H1 (cell line): ENCODE measurements at regions not wholly inside any gene's neighbourhood (a gene's known extent, or its start where the extent isn't known, plus 50 kb on each side); places are given as distances from the start of the nearest gene placed in this dataset.
A peak's percentile ranks its signal among the peaks of the same experiment; 100 is the strongest.

Experiments
- CTCF ChIA-PET: fragments of 300-600 bp; sonication (Branson Sonifier 250); formaldehyde crosslinking; loops from one replicate; lab custom pipeline; 2021; ENCODE audit not compliant: partially characterized antibody; lab: Charles Lee
- POLR2A ChIA-PET: fragments of 300-600 bp; sonication (Branson Sonifier 250); formaldehyde crosslinking; loops from one replicate; lab custom pipeline; 2021; ENCODE audit warnings: inconsistent platforms; ENCODE audit not compliant: partially characterized antibody; lab: Charles Lee
- DNase-seq, 2 experiments: peaks; one replicate each; pipeline versions ENCODE4 v3.0.0 to v3.0.0-alpha.2; 2010 to 2022; ENCODE audit warnings: low spot score in 2 of 2, low read depth in 1 of 2, mixed read lengths in 1 of 2
- FAIRE-seq: peaks from 2 replicates; lab custom pipeline; 2011; peaks lifted over from hg19 to GRCh38; lab: Jason Lieb, UNC
- H2AFZ ChIP-seq: 2 replicates; pipeline ENCODE4 v1.8.1; 2012; ENCODE audit warnings: low read length, inconsistent platforms
- H2AK5ac ChIP-seq: 2 replicates; pipeline ENCODE4 v1.6.1; 2013; ENCODE audit warnings: low read depth, low read length
- H2BK120ac ChIP-seq: replicated peaks from 2 replicates; pipeline ENCODE3; 2013; ENCODE audit warnings: low read depth, low read length, inconsistent platforms
- H2BK12ac ChIP-seq: 2 replicates; pipeline ENCODE4 v1.6.1; 2013; ENCODE audit warnings: low read depth, low read length
- H2BK15ac ChIP-seq: 2 replicates; pipeline ENCODE4 v1.6.1; 2013; ENCODE audit warnings: low read length
- H2BK20ac ChIP-seq: 2 replicates; pipeline ENCODE4 v1.6.1; 2013; ENCODE audit warnings: low read length
- H2BK5ac ChIP-seq: 2 replicates; pipeline ENCODE4 v1.6.1; 2013; ENCODE audit warnings: low read depth, low read length
- H3K14ac ChIP-seq: 2 replicates; pipeline ENCODE4 v1.6.1; 2013; ENCODE audit warnings: inconsistent platforms; ENCODE audit not compliant: insufficient read length
- H3K18ac ChIP-seq: 2 replicates; pipeline ENCODE4 v1.6.1; 2013; ENCODE audit warnings: low read length; ENCODE audit errors: extremely low read depth
- H3K23ac ChIP-seq: 2 replicates; pipeline ENCODE4 v1.6.1; 2013; ENCODE audit warnings: inconsistent platforms; ENCODE audit not compliant: insufficient read length
- H3K23me2 ChIP-seq: 2 replicates; pipeline ENCODE4 v1.6.1; 2013; ENCODE audit warnings: low read depth, low read length
- H3K27ac ChIP-seq: 2 replicates; pipeline ENCODE4 v1.6.1; 2011; ENCODE audit warnings: low read depth, low read length, inconsistent platforms
- H3K27me3 ChIP-seq, 4 experiments: replicated peaks in 1 of 4; 1 replicate in 1 of 4; 2 replicates in 3 of 4; pipeline versions ENCODE4 v1.6.1 to v1.8.1; 2011 to 2013; ENCODE audit warnings: low read length in 3 of 4, mild to moderate bottlenecking in 3 of 4, inconsistent platforms in 2 of 4, mixed read lengths in 2 of 4, moderate library complexity in 1 of 4; ENCODE audit not compliant: control insufficient read depth in 3 of 4, insufficient read depth in 3 of 4; ENCODE audit errors: extremely low read depth in 1 of 4
- H3K36me3 ChIP-seq, 4 experiments: 2 replicates each; pipeline versions ENCODE4 v1.6.1 to v1.8.1; 2011 to 2013; ENCODE audit warnings: mild to moderate bottlenecking in 4 of 4, low read length in 3 of 4, moderate library complexity in 2 of 4, control low read depth in 1 of 4, inconsistent platforms in 1 of 4; ENCODE audit not compliant: insufficient read depth in 4 of 4, control insufficient read depth in 2 of 4
- H3K4ac ChIP-seq: replicated peaks from 2 replicates; pipeline ENCODE3; 2013; ENCODE audit warnings: low read length, low read depth, mixed read lengths, inconsistent platforms; ENCODE audit not compliant: insufficient read length
- H3K4me1 ChIP-seq, 4 experiments: replicated peaks in 1 of 4; 1 replicate in 1 of 4; 2 replicates in 3 of 4; pipeline versions ENCODE4 v1.6.1 to v1.8.1; 2011 to 2013; ENCODE audit warnings: low read length in 3 of 4, inconsistent platforms in 2 of 4, mixed read lengths in 1 of 4; ENCODE audit not compliant: insufficient read depth in 4 of 4, control insufficient read depth in 3 of 4
- H3K4me2 ChIP-seq, 2 experiments: 2 replicates each; pipeline versions ENCODE4 v1.6.1 to v1.8.1; 2011 to 2013; ENCODE audit warnings: low read depth in 2 of 2, low read length in 2 of 2, control low read depth in 1 of 2, inconsistent platforms in 1 of 2, mild to moderate bottlenecking in 1 of 2; ENCODE audit not compliant: insufficient read depth in 1 of 2
- H3K4me3 ChIP-seq, 4 experiments: fragments of 200-600, 300-600 bp in 1 of 4; sonication (generic), shearing (Covaris generic), sonication (Bioruptor Twin) in 1 of 4; 2 replicates each; pipeline versions ENCODE4 v1.5.1 to v1.8.1; 2011 to 2016; ENCODE audit warnings: low read length in 4 of 4, low read depth in 3 of 4, control low read depth in 2 of 4, inconsistent platforms in 2 of 4, mild to moderate bottlenecking in 2 of 4, mixed read lengths in 1 of 4, moderate library complexity in 1 of 4; ENCODE audit not compliant: insufficient read depth in 2 of 4; ENCODE audit errors: extremely low read depth in 1 of 4
- H3K56ac ChIP-seq: replicated peaks from 2 replicates; pipeline ENCODE3; 2013; ENCODE audit warnings: low read depth, mild to moderate bottlenecking, mixed read lengths, low read length, inconsistent platforms; ENCODE audit not compliant: insufficient read length
- H3K79me1 ChIP-seq: 2 replicates; pipeline ENCODE4 v1.6.1; 2013; ENCODE audit warnings: low read depth, low read length, control low read depth
- H3K79me2 ChIP-seq, 2 experiments: 2 replicates each; pipeline versions ENCODE4 v1.6.1 to v1.8.1; 2012 to 2013; ENCODE audit warnings: low read length in 2 of 2, mild to moderate bottlenecking in 2 of 2, inconsistent platforms in 1 of 2; ENCODE audit not compliant: insufficient read depth in 2 of 2, control insufficient read depth in 1 of 2
- H3K9ac ChIP-seq, 4 experiments: replicated peaks in 1 of 4; 1 replicate in 1 of 4; 2 replicates in 3 of 4; pipeline versions ENCODE4 v1.6.1 to v1.8.1; 2011 to 2013; ENCODE audit warnings: low read depth in 3 of 4, low read length in 3 of 4, control low read depth in 2 of 4, mild to moderate bottlenecking in 2 of 4, moderate library complexity in 2 of 4, inconsistent platforms in 1 of 4; ENCODE audit errors: extremely low read depth in 1 of 4
- H3K9me3 ChIP-seq, 2 experiments: 2 replicates each; pipeline versions ENCODE4 v1.6.1 to v1.8.1; 2012 to 2013; ENCODE audit warnings: mild to moderate bottlenecking in 2 of 2, moderate library complexity in 2 of 2, control low read depth in 1 of 2, inconsistent platforms in 1 of 2, low read depth in 1 of 2, low read length in 1 of 2, mixed read lengths in 1 of 2; ENCODE audit not compliant: insufficient read depth in 2 of 2
- H4K20me1 ChIP-seq, 2 experiments: replicated peaks in 1 of 2; 2 replicates each; pipeline versions ENCODE3 to v1.8.1; 2011 to 2013; ENCODE audit warnings: inconsistent platforms in 2 of 2, low read length in 2 of 2, mild to moderate bottlenecking in 1 of 2; ENCODE audit not compliant: insufficient read depth in 2 of 2, control insufficient read depth in 1 of 2
- H4K5ac ChIP-seq: 2 replicates; pipeline ENCODE4 v1.6.1; 2013; ENCODE audit warnings: low read length, low read depth, mixed read lengths, inconsistent platforms; ENCODE audit not compliant: insufficient read length
- H4K8ac ChIP-seq: 2 replicates; pipeline ENCODE4 v1.8.0; 2013; ENCODE audit warnings: mild to moderate bottlenecking, moderate library complexity, low read length, inconsistent platforms; ENCODE audit not compliant: insufficient read depth; ENCODE audit errors: extremely low read depth
- H4K91ac ChIP-seq: replicated peaks from 2 replicates; pipeline ENCODE3; 2013; ENCODE audit warnings: low read length, mixed read lengths, inconsistent platforms; ENCODE audit not compliant: insufficient read length
- BRCA1 ChIP-seq: IDR thresholded peaks from 2 replicates; pipeline ENCODE4 v1.6.1; 2012; ENCODE audit warnings: low read depth, low read length, improper control_type of control experiment
- CBX5 ChIP-seq: fragments of 300-800, 300-1000 bp; sonication (generic); IDR thresholded peaks from 2 replicates; pipeline ENCODE4 v1.7.1; 2016; ENCODE audit warnings: antibody characterized with exemption, low read length, low read depth
- HDAC6 ChIP-seq: IDR thresholded peaks from one replicate; pipeline ENCODE4 v1.7.1; 2012; ENCODE audit warnings: low read depth, mild to moderate bottlenecking, inconsistent platforms, low read length, moderate library complexity
- KDM5A ChIP-seq: fragments of 200-600 bp; IDR thresholded peaks from 2 replicates; pipeline ENCODE4 v1.7.1; 2012; ENCODE audit warnings: mild to moderate bottlenecking, low read length, inconsistent platforms, mixed read lengths
- NRF1 ChIP-seq: IDR thresholded peaks from 2 replicates; pipeline ENCODE4 v1.6.1; 2011; ENCODE audit warnings: mild to moderate bottlenecking, low read depth, low read length, improper control_type of control experiment
- POLR2A ChIP-seq, 2 experiments: IDR thresholded peaks; 1 replicate in 1 of 2; 2 replicates in 1 of 2; pipeline ENCODE4 v1.6.1; 2011; ENCODE audit warnings: low read depth in 2 of 2, low read length in 2 of 2, mild to moderate bottlenecking in 2 of 2; ENCODE audit errors: control extremely low read depth in 1 of 2
- SIN3A ChIP-seq, 2 experiments: IDR thresholded peaks in 1 of 2; conservative IDR thresholded peaks in 1 of 2; 2 replicates each; pipeline ENCODE4 v1.6.1; 2011 to 2012; ENCODE audit warnings: low read length in 2 of 2, improper control_type of control experiment in 1 of 2, low read depth in 1 of 2, mild to moderate bottlenecking in 1 of 2
- SP1 ChIP-seq: IDR thresholded peaks from 2 replicates; pipeline ENCODE4 v1.6.1; 2011; ENCODE audit warnings: low read depth, low read length
- SP2 ChIP-seq: IDR thresholded peaks from 2 replicates; pipeline ENCODE4 v1.6.1; 2012; ENCODE audit warnings: mild to moderate bottlenecking, low read length, inconsistent platforms
- SUZ12 ChIP-seq: fragments of 200-600 bp; sonication (generic); IDR thresholded peaks from 2 replicates; pipeline ENCODE4 v1.6.1; 2012; ENCODE audit warnings: mild to moderate bottlenecking, inconsistent platforms, low read length, moderate library complexity, mixed read lengths
- TEAD4 ChIP-seq: IDR thresholded peaks from 2 replicates; pipeline ENCODE4 v1.6.1; 2012; ENCODE audit warnings: low read depth, low read length, inconsistent platforms, mixed read lengths
- WGBS, 2 experiments: shearing (Covaris generic) in 1 of 2; methylation state at CpG; one replicate each; pipeline versions ENCODE4 v1.1.6 to v1.1.7; 2013 to 2015; ENCODE audit warnings: low lambda C conversion rate in 2 of 2, mixed read lengths in 2 of 2, inconsistent platforms in 1 of 2, low coverage in 1 of 2, missing lambda C conversion rate in 1 of 2; ENCODE audit not compliant: insufficient replicate concordance in 2 of 2, insufficient coverage in 1 of 2, insufficient read length in 1 of 2; ENCODE audit errors: extremely low coverage in 1 of 2, missing lambda C conversion rate in 1 of 2; 5-methylcytosine and 5-hydroxymethylcytosine counted together
- TF ChIP-seq, protein P1 (sequence below): IDR thresholded peaks from 2 replicates; pipeline ENCODE4 v1.6.1; 2012; ENCODE audit warnings: low read length, inconsistent platforms

DNA sequence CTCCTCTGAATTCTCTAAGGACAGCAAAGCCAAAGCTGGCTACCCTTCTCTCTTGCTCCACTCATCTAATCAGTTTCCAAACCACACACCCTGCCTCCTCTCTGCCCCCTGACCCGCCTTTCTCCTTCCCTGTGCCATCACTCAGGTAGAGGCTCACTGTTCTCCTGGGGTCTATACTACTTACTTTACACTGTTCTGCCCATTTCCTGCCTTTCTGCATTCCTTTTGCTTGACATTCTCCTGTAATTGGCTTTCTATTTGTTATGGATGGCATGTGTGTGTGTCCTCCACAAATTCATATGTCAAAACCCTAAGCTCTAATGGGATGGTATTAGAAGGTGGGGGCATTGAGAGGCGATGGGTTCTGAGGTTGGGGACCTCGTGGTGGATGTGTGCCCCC, 675.2 kb upstream of the ID2 start:
- no peak overlapping the region for H3K14ac ChIP-seq
- H3K23me2 ChIP-seq: no peaks in the 10 kb centered on the region
- H3K23ac ChIP-seq: no peak overlapping the region
- CTCF ChIA-PET: no interaction called here
- no peaks in the 10 kb centered on the region; a peak in 1 of 4 replicates for H3K9me3 ChIP-seq
- H3K4me2 ChIP-seq: no peak overlapping the region
- no peak overlapping the region for H2BK20ac ChIP-seq
- no peaks in the 10 kb centered on the region for H3K27me3 ChIP-seq
- no peak for TF ChIP-seq SP1
- TF ChIP-seq BRCA1: no peak
- TF ChIP-seq NRF1: no peak
- TF ChIP-seq SUZ12: no peak
- TF ChIP-seq, protein P1, sequence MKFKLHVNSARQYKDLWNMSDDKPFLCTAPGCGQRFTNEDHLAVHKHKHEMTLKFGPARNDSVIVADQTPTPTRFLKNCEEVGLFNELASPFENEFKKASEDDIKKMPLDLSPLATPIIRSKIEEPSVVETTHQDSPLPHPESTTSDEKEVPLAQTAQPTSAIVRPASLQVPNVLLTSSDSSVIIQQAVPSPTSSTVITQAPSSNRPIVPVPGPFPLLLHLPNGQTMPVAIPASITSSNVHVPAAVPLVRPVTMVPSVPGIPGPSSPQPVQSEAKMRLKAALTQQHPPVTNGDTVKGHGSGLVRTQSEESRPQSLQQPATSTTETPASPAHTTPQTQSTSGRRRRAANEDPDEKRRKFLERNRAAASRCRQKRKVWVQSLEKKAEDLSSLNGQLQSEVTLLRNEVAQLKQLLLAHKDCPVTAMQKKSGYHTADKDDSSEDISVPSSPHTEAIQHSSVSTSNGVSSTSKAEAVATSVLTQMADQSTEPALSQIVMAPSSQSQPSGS: no peak
- TF ChIP-seq POLR2A (IDR thresholded peaks at IDR 0.05; ENCODE audit: control extremely low read depth in 1 of 2, low read depth in 2 of 2, low read length in 2 of 2): no peak
- TF ChIP-seq SP2: no peak
- no peak for TF ChIP-seq CBX5
- no peak for TF ChIP-seq KDM5A
- TF ChIP-seq HDAC6: no peak
- TF ChIP-seq SIN3A (conservative IDR thresholded peaks at IDR 0.05 in 1 of 2, IDR thresholded peaks at IDR 0.05 in 1 of 2; ENCODE audit: low read depth in 1 of 2, low read length in 2 of 2): no peak
- no peak for TF ChIP-seq TEAD4
- H4K20me1 ChIP-seq: no peaks in the 10 kb centered on the region
- no peak overlapping the region for H3K27ac ChIP-seq
- no peak overlapping the region for H2AFZ ChIP-seq
- H3K79me1 ChIP-seq: no peaks in the 10 kb centered on the region
- no peak overlapping the region for H3K9ac ChIP-seq
- POLR2A ChIA-PET: no interaction called here
- H3K56ac ChIP-seq: no peak overlapping the region
- H3K36me3 ChIP-seq: no peaks in the 10 kb centered on the region
- peak overlapping the region; percentile 18 for H4K91ac ChIP-seq
- no peak overlapping the region for H3K4me3 ChIP-seq
- no peak overlapping the region for H4K5ac ChIP-seq
- no peak overlapping the region for H2BK12ac ChIP-seq
- no peak overlapping the region for H4K8ac ChIP-seq
- no peak overlapping the region for H2BK120ac ChIP-seq
- no peak for FAIRE-seq
- no peak overlapping the region for H2BK5ac ChIP-seq
- H2BK15ac ChIP-seq: no peak overlapping the region
- H3K4ac ChIP-seq: no peak overlapping the region
- no peaks in the 10 kb centered on the region for H3K4me1 ChIP-seq
- DNase-seq: no peak
- H2AK5ac ChIP-seq: no peak overlapping the region
- H3K79me2 ChIP-seq: no peaks in the 10 kb centered on the region
- H3K18ac ChIP-seq: no peak overlapping the region
- 87% methylated on average over 3 of the region's 3 CpGs; no CpG with 5 or more reads in 1 of the 2 experiments for WGBS, 2 experiments
